ENCODE measurements at regions not wholly inside any gene's neighbourhood (a gene's known extent, or its start where the extent isn't known, plus 50 kb on each side); places are given as distances from the start of the nearest gene placed in this dataset.

GRCh38 chr15:70521576-70522322, 241.6 kb downstream of the UACA start:
- TF ChIP-seq, protein P1, sequence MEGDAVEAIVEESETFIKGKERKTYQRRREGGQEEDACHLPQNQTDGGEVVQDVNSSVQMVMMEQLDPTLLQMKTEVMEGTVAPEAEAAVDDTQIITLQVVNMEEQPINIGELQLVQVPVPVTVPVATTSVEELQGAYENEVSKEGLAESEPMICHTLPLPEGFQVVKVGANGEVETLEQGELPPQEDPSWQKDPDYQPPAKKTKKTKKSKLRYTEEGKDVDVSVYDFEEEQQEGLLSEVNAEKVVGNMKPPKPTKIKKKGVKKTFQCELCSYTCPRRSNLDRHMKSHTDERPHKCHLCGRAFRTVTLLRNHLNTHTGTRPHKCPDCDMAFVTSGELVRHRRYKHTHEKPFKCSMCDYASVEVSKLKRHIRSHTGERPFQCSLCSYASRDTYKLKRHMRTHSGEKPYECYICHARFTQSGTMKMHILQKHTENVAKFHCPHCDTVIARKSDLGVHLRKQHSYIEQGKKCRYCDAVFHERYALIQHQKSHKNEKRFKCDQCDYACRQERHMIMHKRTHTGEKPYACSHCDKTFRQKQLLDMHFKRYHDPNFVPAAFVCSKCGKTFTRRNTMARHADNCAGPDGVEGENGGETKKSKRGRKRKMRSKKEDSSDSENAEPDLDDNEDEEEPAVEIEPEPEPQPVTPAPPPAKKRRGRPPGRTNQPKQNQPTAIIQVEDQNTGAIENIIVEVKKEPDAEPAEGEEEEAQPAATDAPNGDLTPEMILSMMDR (IDR thresholded peaks at IDR 0.05) = no peak
- TF ChIP-seq POLR2A (IDR thresholded peaks at IDR 0.05) = no peak

All from prostate gland (tissue), 2 donors.